Heart left ventricle (tissue), 13 donors: ENCODE measurements at regions not wholly inside any gene's neighbourhood (a gene's known extent, or its start where the extent isn't known, plus 50 kb on each side); places are given as distances from the start of the nearest gene placed in this dataset.

Experiments used
- CTCF ChIP-seq, 12 donors: fragments of 200-600 bp; sonication (generic) in 4 of 12; IDR thresholded peaks; one replicate each; pipeline versions ENCODE4 v1.5.0 to v1.8.0; 2018 to 2022; ENCODE audit warnings: antibody characterized with exemption in 12 of 12, mild to moderate bottlenecking in 5 of 12
- POLR2A ChIP-seq, 2 donors: fragments of 450-650 bp; IDR thresholded peaks; one replicate each; pipeline ENCODE4 v1.6.1; 2017; ENCODE audit warnings: antibody characterized with exemption in 2 of 2, mild to moderate bottlenecking in 2 of 2, moderate library complexity in 2 of 2
- donor health status: ischemic (EF 13 %, LVEDD 7.1; RV severe dilation, severe dysfunction).
- donor health status: DM: no; HTN: yes; CAD: no.
- donor health status: DM: no; HTN: no; CAD: no.
- donor health status: ischemic (EF 25% LVEDD 6.9; RV normal size, moderate dysfunction).
- donor health status: ischemic (EF 25% LVEDD 5.7; RV mildly dilated, moderate dysfunction).
- donor health status: ischemic (EF 35%, LVEDD 5.7; RV mildly dilated, moderate dysfunction).
- donor health status: nonischemic (EF 11% LVEDD 7.7; RV severe dilation, severe dysfunction).
- donor health status: DM: yes; HTN: yes; CAD: no.
- donor health status: PGD.
- donor health status: ischemic (EF 29% LVEDD 5.4; RV normal size, mild dysfunction).
- donor health status: nonischemic (EF 23%, LVEDD 6.1; RV moderate dilation, normal function).

GRCh38 chr14:98167275-98167674, 1104.7 kb downstream of the BCL11B start:
- TF ChIP-seq CTCF (IDR thresholded peaks at IDR 0.05) (no peak), POLR2A (IDR thresholded peaks at IDR 0.05) (no peak)
